Amniotic epithelial cell (primary cell): ENCODE measurements at regions not wholly inside any gene's neighbourhood (a gene's known extent, or its start where the extent isn't known, plus 50 kb on each side); places are given as distances from the start of the nearest gene placed in this dataset.

Experiments used
- DNase-seq: peaks from one replicate; pipeline ENCODE4 v3.0.0-alpha.2; 2010; ENCODE audit warnings: low read depth

DNA sequence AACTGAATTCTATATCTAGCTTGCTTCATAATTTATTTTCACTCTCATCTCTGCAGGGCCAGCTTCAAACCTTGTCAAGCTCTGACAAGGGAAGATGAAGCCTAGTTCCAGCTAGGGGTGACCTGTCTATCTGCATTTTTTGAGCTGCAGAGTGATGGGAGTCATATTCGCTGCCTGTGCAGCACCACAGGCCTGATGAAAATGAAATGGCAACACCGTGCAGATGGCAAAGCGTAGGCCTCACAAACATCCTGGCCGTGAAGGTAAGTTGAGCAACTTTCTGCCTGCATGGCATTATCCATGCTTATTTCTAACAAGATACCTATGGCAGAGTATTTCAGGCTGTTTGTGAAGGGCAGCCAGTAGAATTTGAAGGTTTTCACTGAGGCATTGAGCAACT is 86.4 kb upstream of the C1QTNF9B start:
- DNase-seq, result no peak

DNA sequence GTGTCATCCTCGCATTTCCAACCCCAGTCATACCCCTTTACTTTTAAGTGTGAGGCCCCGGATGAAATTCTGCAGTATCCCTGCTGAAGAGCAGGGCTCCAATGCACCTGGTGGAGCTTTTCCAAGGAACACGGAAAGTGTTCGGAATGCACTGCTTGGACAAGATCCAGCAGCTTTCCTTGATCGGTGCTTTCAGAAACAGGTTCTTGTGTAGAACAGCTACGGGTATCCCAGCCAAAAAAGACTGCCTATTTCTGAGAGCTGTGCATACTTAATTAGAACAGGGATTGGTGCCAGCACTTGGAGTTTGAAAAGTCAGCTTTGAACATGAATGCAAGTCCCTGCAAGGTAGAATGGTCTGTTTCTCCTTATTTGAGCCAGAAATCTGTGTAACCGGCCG is 87.2 kb upstream of the C1QTNF9B start:
- no peak for DNase-seq

DNA sequence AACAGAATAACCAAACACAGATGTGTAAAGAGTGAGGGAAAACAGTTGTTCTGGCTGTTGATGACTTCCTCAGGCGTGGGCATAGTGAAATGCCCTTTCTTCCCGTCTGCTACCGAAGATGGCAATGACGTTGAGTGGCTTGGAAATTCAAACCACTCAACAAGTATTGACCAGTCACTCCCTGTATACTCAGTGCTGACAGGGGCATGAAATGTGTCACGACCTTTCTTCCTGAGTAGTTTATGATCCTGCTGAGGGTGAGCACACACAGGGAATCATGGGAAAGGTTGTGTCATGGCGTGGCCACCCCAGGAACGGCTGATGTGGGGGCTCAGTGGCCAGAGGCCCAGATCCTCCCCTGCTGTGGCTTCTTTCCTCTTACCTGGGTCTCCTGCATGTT is 87.8 kb upstream of the C1QTNF9B start:
- DNase-seq, result no peak

DNA sequence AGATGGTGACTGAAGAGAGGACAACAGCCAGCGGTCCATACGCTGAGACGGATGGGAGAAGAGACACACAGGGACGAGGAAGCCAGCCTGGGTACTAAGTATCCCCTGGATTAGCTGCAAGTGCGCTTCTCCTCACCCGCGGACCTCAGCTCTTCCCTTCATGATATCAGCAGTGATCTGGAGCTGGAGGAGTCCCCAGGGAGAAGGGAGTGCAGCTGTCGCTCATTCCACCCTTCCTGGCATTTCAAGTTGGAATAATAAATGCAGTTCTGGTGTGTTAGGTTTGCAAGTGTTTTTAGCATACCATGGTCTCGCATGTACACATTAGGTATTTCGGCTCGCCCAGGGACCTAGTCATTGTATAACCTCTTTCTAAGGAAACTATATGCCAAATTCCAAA is 88.5 kb upstream of the C1QTNF9B start:
- DNase-seq, result no peak

DNA sequence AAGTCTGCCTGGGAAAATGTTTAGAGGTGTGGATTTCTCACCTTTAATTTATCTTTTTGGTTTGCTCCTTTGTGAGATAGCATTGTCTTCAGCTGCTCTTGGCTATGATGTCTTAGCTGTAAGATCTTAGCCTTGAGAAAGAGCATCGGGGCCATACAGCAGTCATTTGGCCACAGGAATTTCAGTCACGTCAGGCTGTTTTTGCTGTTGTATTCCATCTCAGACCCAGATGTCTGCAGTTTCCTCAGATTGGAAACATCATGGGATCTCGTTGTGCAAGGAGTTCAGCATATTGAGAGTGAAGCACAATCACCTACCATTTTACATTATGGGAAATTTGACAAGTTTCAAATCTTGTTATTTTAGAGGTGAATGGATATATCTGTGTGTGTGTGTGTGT is 89.3 kb upstream of the C1QTNF9B start:
- DNase-seq, result peak; percentile 100

DNA sequence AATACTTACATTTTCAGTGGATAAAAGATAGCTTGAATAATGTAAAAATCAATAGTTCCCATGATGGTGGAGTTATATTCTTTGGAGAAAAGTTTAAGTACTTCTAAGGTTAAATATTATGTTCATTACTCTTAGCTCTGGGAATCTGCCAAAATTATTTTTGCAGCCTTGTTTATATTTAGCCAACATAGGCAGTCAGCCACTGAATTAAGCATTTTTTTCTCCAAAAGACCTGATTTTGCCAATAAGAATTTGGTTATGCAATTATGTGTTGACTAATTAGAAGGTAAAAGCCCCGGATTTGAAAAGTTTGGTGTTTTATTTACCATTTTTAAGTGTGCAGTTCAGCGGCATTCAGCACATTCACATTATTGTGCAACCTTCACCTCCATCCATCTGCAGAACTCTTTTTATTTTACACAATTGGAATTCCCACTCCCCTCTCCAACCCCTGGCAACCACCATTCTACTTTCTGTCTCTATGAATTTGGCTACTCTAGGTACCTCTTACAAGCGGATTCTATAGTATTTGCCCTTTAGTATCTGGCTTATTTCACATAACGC is 90.1 kb upstream of the C1QTNF9B start:
- peak; percentile 81 for DNase-seq

DNA sequence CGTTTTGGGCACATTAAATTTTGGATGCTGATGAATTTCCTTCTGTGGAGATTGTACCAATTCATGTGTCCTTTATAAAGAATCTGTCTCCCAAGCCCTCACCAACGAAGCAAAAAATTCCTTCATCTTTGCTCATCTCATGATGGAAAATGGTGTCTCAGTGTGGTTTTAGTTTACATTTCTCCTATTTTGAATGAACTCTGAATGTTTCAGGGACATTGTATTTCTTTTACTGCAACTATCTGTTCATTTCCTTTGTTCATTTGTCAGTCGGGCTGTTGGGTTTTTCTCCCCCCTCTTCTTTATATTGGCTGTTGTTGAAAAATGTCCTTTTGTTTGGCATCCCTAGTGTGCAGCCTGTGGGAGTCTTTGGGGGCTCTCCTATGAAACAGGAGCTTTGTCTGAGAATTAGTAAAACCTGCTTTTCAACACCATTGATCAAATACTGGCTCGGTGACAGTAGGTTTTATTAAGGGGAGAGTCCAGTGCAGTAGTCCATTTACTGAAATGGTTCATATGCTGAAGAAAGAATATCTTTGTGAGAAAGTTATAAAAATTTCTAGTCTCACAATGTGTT is 91.3 kb upstream of the C1QTNF9B start:
- peak; percentile 34 for DNase-seq

DNA sequence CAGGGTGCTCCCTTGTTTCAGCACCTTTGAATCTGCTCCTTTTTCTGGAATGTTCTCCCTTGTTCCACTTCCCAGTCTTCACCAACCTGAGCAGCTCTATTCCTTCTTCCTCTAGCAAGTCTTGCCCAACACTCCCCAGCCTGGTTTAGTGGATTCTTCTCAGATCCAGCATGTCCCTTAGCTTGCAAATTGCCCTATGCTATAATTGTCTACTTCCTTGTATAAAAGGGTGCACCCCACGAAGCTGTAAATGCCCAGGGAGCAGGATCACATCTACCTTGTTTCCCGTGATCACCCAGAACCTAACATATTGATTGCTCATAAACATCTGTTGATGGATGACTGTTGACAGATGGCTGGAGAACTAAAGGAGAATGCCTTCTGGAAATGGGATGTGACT is 93.2 kb upstream of the C1QTNF9B start:
- DNase-seq, result no peak

DNA sequence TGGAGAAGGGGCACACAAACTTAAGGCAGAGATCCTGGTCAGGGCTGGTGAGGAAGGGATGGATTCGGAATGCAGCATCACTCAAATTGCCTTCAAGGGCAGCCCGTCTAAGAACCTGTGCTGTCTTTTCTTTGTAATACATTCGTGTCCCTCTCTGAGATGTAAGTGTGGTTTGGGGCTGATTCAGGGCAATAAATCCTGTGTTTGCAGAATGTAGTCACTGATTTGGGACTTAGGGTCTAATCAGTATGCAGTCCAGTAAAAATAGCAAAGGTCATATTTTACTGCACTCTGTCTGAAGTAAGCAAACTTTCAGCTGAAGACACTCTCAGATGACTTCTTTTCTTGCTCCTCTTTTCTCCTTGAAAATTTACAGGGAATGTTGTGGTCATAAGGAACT is 93.8 kb upstream of the C1QTNF9B start:
- no peak for DNase-seq

DNA sequence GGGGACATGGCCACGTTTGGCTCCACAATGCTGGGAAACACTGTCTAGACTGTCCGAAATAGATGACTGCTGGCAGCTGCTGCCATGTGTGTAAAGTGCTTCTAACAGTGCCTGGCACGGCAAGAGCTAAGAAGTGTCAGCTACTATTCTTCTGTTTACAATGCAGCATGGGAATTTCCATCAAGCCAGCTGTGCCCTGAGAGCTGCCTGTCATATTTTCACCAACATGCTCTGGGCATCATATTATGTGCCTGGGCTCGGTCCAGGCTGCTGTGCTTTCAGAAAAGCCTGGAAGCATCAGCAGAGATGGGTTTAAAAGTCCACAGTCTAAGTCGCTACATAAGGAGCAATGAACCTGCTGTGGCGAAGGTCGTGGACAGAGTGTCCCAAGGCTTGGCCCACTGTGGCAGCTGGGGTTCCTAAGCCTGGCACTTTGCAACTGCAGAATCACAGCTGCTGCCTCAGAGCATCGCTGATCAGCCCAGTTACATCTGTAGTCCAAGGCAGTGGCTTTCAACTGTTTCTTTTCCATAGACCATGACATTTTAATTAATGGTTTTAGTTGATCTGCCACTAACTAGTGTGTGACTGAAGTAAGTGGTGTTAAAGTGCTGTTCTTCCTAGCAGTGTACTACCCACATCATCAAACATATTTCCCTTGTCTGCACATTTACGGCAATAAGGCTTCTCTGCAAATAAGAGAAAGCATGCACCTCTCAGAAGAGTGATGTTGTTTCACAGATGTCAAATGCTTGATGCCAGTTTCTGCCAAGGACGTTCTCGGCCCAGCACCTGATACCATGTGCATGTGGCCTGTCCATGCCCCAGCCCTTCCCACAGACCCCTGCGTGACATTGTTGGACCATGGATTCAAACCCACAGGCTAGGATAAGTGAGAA is 95.7 kb upstream of the C1QTNF9B start:
- no peak for DNase-seq

DNA sequence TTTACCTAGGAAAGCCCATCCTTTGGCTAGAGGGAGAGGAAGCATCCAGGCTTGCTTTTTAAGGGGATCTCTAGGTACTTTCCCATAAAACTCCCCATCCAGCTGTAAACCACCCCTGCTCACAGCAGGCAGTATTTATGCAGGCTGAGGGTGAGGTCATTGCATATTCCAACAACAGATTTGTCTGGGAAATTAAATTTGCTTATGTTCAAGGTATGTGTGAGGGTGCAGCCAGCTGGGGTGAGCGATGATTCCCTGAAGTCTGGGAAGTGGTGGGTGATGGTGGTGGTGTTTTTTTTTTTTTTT is 96.3 kb upstream of the C1QTNF9B start:
- DNase-seq, result no peak

DNA sequence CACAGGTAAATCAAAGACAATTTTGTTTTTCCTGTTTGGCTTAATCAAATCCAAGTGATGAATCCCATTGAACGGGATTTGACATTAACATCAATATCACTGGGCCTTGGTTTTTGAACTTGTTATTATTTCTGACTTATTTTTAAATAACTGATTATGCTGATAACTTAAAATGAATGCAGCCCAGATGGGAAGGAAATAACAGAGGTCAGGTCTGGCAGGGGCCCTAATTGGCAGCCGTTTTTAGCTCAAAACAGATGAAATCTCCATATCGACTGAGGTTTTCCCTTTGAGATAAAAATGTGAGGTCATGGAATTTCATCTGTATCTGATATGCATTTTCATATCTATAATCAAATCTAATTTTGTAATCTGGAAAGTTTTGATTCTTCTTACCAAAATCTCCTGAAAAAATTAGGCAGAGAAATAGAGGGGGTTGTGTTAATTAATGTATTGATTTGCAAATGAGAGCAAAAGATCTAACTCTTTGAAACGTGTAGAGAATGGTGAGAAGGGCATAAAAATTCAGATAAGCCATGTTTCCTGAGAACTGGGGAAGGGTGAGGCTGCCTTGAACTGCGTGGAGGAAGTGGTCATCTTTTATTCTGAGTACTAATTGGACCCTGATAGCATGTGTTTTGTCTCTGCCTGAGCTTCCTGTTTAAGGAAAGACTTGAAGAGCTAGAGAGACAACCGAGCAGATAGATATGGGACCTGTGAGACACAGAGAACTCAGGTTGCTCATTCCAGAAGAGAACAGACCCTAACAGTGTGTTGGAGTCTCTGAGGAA is 98.2 kb upstream of the C1QTNF9B start:
- no peak for DNase-seq

DNA sequence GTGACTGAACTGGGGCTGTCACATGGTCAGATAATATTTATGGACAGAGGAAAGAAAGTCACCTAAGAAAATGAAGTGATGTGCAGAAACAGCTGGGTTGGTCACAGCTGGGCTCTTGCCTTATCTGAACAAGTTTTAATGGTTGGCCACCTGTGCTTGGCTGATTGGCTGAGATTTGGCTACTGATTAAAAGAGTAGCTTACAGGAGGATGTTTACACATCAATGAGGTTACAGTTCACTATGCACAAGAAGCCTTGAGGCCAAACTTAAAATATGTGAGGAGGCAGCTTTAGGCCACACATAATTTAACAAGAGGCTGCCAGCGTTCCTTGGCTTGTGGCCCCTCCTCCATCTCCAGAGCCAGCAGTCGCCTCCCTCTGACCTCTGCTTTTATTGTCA is 99.2 kb upstream of the C1QTNF9B start:
- no peak for DNase-seq

DNA sequence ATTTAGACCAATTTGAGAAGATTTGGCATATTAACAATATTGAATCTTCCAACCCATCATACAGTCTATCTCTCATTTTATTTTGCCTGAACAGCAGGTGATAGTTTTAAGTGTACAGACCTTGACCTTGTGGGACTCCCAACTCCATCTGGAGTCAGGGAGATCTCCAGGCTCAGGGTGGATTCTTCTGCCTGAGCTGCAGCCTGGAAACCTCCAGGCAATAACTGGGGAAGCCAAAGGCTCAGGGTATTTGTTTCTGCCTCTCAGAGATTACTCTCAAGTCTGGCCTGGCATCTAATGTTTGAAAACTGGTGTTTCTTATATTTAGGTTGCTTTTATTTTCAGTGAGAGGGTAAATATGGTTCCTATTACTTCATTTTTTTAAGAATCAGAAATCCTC is 102.1 kb upstream of the C1QTNF9B start:
- DNase-seq, result no peak

DNA sequence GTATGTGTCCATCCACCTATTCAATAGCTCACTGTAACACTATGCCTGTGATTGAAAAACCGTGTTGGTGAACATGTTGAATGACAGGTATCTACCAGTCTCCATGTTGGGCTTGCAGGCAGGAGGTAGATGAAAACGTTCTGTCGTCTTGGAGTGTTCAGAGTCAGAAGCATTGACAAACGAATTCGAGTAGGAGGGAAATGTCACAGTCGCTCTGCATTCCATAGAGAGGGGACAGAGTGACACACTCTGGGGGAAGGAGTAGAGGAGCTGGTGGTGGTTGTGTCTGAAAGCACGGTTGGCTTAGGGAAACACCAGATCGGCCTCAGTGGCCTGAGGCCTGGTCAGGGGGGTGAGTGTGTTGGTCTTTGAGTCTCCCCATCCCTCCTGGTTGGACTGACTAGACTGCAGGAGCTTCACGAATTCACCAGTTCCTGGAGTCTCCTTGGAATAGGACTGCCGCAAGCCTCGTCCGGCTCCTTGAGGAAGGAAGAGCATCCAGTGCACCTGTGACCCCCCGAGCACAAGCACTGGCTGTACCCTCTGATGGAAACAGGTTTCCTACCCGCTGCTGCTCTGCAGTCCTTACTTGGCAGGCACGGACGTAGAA is 105.0 kb upstream of the C1QTNF9B start:
- DNase-seq, result no peak

DNA sequence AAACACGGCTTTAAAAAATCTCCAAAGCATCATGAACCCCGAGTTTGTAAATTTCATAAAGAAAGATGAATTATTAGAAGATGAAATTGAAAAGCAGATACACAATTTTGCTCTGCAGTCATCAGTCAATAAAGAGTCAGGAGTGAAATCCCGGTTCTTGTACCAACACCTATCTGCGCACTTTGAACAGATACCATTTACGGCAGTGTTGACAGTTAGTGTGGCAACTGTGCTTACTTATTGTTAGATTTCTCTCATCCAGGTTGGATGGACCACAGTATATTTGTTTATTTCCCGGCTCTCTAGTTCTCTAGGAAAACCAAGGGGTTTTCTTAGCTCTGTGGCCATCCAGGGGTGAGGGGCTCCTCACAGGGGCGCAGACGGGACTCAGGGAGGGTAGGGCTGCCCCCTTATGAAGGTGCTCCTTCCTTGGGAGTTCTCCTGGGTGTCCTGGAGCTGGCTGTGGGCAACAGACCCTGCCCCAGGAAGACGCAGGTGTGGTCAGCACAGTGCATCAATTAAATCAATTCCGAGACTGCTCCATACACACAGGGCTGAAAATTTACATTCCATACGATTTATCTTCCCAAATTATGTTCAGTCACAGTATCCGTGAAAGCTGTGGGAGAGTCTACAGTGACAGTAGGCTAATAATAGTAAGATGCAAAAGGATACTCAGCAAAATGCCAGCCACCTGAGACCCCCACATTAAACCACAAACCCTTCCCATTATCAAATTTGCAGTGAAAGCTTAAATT is 107.0 kb upstream of the C1QTNF9B start:
- no peak for DNase-seq

DNA sequence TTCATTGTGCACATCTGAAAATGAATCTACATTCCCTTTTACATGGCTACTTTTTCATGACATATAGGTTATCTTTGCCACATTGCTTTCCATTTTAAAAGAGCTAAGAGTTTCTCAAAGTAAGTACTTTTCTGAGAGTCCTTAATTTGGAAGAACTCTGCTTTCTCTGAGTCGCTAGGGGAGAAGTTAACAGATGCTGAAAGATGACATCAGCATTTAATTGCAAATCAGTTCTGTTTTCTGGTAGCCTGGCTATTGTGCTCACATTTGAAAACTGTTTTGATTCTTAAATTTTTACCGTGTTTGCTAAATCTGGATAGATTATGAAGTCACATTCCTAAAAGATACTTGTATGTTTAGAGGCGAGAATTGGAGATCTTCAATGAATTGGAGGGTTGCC is 107.7 kb upstream of the C1QTNF9B start:
- no peak for DNase-seq

DNA sequence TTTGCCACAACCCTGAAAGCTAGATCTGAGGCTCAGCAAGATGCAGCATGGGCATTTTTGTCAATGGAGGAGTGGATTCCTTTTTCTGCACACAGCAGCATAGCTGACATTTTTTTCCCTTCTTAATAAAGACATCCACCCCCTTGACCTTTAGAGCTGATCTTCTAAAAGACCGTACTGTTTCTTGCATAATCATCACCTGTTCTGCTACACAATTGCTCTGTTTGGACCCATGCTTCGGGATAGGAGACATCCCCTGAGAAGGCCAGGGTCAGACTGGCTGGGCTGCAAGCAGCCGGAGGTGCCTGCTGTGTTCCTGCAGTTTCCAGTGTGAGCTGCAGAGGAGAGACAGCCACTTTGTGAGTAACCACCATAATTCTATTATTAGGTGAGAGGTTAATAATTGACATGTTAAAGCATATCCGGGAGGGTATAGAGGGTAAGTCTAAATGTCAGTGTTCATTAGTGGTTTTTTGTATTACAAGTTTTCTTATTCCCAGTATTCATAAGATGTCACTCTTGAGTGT is 108.5 kb upstream of the C1QTNF9B start:
- DNase-seq, result no peak

DNA sequence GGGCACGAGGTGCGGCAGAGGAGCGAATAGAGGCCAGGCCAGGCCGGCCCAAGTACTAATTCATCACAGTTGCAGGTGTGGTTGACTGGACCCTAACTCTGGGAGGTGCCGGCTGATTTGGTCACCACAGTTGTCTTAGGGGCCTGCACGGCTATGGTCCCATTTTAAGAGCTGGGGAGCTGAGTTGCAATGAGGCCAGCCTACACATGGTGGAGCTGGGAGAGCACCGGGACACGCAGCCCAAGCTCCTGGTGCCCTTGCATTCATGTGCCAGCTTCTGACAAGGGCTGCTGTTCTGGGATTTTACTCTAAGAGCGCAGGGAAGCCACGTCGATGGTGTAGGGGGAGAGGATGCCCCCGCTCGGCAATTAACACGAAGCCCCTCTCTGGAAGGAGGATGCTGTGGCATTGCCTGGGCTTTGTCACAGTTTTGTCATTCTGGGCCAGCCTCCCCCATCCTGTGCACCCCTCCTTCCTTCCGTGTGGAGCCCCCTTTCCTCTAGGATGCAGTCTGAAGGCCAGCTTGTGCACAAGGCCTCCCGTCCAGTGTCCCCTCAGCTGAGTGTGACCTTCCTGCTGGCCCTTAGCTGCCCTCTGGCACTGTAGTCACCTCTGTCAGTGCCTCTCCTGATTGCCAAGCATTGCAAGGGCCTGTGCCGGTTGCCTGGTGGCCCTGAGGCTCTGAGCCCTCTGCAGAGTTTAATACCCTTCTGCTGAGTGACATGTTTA is 109.4 kb upstream of the C1QTNF9B start:
- no peak for DNase-seq

DNA sequence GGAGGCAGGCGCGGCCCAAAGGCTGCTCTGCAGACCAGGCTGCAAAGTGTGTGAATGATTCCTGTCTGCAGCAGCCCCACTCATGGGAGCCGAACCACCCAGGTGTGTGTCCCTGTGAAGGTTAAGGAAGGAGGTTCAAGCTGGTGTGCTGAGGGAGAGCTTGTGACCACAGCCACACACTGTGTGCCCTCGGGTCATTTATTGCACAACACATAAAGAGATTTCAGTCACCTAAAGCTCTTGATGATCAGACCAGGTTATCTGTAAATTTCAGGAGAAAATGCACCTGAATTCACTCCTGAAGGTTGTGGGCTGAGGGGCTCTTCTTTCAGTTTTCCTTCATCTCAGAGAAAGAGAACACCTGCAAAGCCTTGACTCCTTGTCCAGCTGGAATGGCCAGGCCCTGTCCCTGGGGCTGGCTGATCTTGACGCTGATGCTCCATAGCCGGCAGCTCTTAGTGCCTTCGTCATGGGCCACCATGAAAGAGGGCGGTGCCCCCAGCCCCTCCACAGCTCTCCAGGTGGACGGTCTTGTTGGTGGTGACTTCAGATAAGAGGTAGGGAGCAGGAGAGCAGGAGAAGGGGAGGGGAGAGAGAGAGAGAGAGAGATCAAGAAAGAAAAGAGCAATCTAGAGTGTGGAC is 110.8 kb upstream of the C1QTNF9B start:
- no peak for DNase-seq
